Adrenal gland (tissue), 9 donors: ENCODE measurements at regions not wholly inside any gene's neighbourhood (a gene's known extent, or its start where the extent isn't known, plus 50 kb on each side); places are given as distances from the start of the nearest gene placed in this dataset.

Experiments used
- DNase-seq, 7 donors: peaks; one replicate each; pipeline ENCODE4 v3.0.0-alpha.2; 2019 to 2020
- H3K27ac ChIP-seq, 5 donors: fragments of 200-600 bp; sonication (generic) in 4 of 5; 1 replicate in 3 of 5; 2 replicates in 2 of 5; pipeline versions ENCODE4 v1.5.1 to v1.8.0; 2016 to 2020; ENCODE audit warnings: mild to moderate bottlenecking in 1 of 5
- H3K27me3 ChIP-seq: fragments of 200-600 bp; 2 replicates; pipeline ENCODE4 v1.8.0; 2021
- H3K36me3 ChIP-seq, 2 donors: fragments of 200-600 bp; replicated peaks in 1 of 2; 1 replicate in 1 of 2; 2 replicates in 1 of 2; pipeline versions ENCODE4 v1.5.1 to v1.8.0; 2018 to 2022
- H3K4me1 ChIP-seq, 2 donors: fragments of 200-600 bp; replicated peaks in 1 of 2; 1 replicate in 1 of 2; 2 replicates in 1 of 2; pipeline versions ENCODE4 v1.5.1 to v1.8.0; 2018 to 2021
- H3K4me3 ChIP-seq, 4 donors: fragments of 200-600 bp; sonication (generic) in 3 of 4; one replicate each; pipeline ENCODE4 v1.5.1; 2016 to 2018
- H3K9me3 ChIP-seq, 3 donors: fragments of 200-600 bp; sonication (generic) in 1 of 3; replicated peaks in 1 of 3; 1 replicate in 2 of 3; 2 replicates in 1 of 3; pipeline versions ENCODE4 v1.5.1 to v1.8.0; 2016 to 2021
- POLR2A ChIP-seq, 2 donors: fragments of 450-650 bp; IDR thresholded peaks; one replicate each; pipeline ENCODE4 v1.6.1; 2017; ENCODE audit warnings: antibody characterized with exemption in 2 of 2, mild to moderate bottlenecking in 2 of 2, moderate library complexity in 1 of 2
- WGBS, 4 donors: extraction: QIAGEN DNeasy Blood & Tissue Kit in 2 of 4; methylation state at CpG; one replicate each; pipeline versions ENCODE4 v1.1.5 to v1.1.7; 2013 to 2017; 5-methylcytosine and 5-hydroxymethylcytosine counted together
- intact Hi-C, 2 donors: fragments of 100-400 bp; cut with DNase I; formaldehyde crosslinking; loops; one replicate each; pipeline versions ENCODE4 v1.14.1 to v1.15.0; 2022 to 2023
- TF ChIP-seq, protein P1 (sequence below), 6 experiments: fragments of 450-650 bp in 4 of 6; fragments of 200-600 bp in 2 of 6; sonication (generic) in 1 of 6; IDR thresholded peaks; 1 replicate in 5 of 6; 2 replicates in 1 of 6; pipeline versions ENCODE4 v1.5.1 to v1.8.0; 2016 to 2021; ENCODE audit warnings: antibody characterized with exemption in 6 of 6, mild to moderate bottlenecking in 2 of 6, moderate library complexity in 1 of 6
- donor health status: healthy with polysubstance abuse.
- donor health status: Bipolar disorder and iron deficiency.
- donor health status: DM: yes; HTN: yes; CAD: no.
- donor health status: DM: no; HTN: no; CAD: no.
- donor health status: DM: no; HTN: no; CAD: no.

DNA sequence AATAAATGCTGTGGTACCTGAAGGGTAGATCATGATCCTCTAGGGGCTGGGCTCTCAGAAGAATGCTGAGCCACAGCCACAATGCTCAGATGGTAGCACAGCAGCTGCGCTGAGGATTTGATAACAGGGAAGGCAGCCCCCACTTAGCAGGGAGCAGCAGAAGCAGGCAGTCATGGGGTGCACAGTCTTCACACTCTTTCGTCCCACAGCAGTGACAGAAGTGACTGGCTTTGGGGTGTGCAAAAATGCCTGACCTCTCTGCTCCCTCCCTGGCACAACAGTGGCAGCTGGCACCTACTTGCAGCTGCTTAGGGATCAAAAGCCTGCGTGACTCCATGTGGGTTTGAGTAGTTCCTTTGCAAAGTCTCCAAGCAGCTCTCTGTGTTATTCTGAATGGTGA lies 1349.8 kb upstream of the RAG2 start:
- Histone ChIP-seq H3K27ac (no peak overlapping the region), H3K27me3 (no peaks in the 10 kb centered on the region), H3K4me1 (no peaks in the 10 kb centered on the region), H3K4me3 (no peak overlapping the region), H3K9me3 (peaks cover 0 to 11% (median 3%) of the 10 kb centered on the region in 3 donors), H3K36me3 (no peaks in the 10 kb centered on the region)
- intact Hi-C loops = no loop called here
- TF ChIP-seq POLR2A (IDR thresholded peaks at IDR 0.05) = no peak
- TF ChIP-seq, protein P1, sequence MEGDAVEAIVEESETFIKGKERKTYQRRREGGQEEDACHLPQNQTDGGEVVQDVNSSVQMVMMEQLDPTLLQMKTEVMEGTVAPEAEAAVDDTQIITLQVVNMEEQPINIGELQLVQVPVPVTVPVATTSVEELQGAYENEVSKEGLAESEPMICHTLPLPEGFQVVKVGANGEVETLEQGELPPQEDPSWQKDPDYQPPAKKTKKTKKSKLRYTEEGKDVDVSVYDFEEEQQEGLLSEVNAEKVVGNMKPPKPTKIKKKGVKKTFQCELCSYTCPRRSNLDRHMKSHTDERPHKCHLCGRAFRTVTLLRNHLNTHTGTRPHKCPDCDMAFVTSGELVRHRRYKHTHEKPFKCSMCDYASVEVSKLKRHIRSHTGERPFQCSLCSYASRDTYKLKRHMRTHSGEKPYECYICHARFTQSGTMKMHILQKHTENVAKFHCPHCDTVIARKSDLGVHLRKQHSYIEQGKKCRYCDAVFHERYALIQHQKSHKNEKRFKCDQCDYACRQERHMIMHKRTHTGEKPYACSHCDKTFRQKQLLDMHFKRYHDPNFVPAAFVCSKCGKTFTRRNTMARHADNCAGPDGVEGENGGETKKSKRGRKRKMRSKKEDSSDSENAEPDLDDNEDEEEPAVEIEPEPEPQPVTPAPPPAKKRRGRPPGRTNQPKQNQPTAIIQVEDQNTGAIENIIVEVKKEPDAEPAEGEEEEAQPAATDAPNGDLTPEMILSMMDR (IDR thresholded peaks at IDR 0.05) = no peak
- WGBS, 4 donors = 86 to 92% (median 89%) methylated on average over 2 to 3 of the region's 3 CpGs
- no peak for DNase-seq

DNA sequence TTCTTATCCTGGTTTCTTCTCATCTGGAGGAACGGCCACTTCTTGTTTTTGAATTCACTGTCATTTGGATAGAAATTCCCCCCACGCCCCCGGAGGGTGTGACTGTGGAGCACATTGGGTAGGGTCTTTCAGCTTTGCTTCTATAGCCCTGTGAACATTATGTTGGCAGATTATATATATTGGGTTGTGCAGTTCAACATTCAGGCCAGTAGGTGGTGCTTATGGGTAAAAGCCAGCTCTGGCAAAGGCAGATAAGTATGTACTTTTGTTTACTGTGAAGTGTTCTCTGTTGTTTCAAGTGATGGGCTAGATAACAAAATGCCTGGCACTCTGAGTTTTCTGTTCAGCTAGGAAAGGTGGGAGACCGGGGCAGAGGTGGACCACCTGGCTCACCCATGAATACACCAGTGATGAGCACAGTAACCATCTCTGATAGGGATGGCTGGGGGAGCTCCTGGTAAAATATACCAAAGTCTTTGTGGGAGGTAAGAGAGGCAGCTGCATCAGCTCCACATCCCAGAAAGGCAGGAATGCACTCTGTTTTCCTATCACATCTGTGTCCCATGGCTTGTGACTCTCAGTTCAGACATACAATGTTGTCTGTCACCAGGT lies 1348.2 kb upstream of the RAG2 start:
- Histone ChIP-seq H3K4me1 (no peaks in the 10 kb centered on the region), H3K9me3 (peaks cover 0 to 11% (median 3%) of the 10 kb centered on the region in 3 donors), H3K27me3 (no peaks in the 10 kb centered on the region), H3K36me3 (no peaks in the 10 kb centered on the region), H3K27ac (no peak overlapping the region), H3K4me3 (no peak overlapping the region)
- 52 to 83% (median 69%) methylated on average over 4 of the region's 4 CpGs for WGBS, 4 donors
- intact Hi-C loops = no loop called here
- peak in 6 of 7 donors; percentile 17 to 57 (median 38) for DNase-seq
- TF ChIP-seq, protein P1 (IDR thresholded peaks at IDR 0.05) = peak; percentile 45 to 68 (median 60)
- no peak for TF ChIP-seq POLR2A (IDR thresholded peaks at IDR 0.05)

DNA sequence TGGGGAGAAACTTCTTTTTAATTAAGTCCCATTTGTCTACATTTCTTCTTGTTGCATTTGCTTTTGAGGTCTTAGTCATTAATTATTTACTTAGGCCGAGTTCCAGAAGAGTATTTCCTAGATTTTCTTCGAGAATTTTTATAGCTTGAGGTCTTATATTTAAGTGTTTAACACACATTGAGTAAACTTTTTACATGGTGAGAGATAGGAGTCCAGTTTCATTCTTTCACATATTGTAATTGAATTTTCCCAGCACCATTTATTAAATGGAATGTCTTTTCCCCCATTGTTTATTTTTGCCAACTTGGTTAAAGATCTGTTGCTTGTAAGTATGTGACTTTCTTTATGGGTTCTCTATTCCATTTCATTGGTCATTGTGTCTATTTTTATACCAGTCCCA lies 1344.0 kb upstream of the RAG2 start:
- Histone ChIP-seq H3K4me3 (no peak overlapping the region), H3K27ac (no peak overlapping the region), H3K4me1 (no peaks in the 10 kb centered on the region), H3K9me3 (peaks cover 0 to 11% (median 3%) of the 10 kb centered on the region in 3 donors), H3K27me3 (no peaks in the 10 kb centered on the region), H3K36me3 (no peaks in the 10 kb centered on the region)
- no peak for DNase-seq
- TF ChIP-seq, protein P1 (IDR thresholded peaks at IDR 0.05) = no peak
- no peak for TF ChIP-seq POLR2A (IDR thresholded peaks at IDR 0.05)
- intact Hi-C loops = no loop called here
- WGBS, 4 donors = 62 to 68% (median 64%) methylated on average over 2 of the region's 2 CpGs

DNA sequence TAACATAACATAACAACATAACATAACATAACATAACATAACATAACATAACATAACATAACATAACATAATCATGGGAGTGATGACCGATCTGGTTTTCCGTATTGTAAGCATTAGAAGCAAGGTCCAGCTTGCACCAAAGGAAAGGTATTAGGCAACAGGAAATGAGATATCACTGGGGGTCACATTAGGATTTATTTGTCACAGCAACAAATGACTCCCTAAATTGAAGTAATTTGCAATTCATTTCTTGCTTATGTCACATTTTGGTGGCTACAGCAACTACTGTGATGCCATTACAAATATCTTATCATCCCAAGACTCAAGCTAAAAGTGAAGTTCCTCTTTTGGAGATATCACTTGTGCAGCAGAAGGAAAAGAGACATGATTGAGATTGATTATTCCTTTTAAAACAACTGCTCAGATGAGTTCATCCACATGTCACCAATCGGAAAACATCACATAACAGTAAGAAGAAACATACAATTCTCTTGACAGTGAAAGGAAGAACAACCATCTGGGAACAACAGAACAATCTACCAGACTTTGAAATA lies 1331.1 kb upstream of the RAG2 start:
- Histone ChIP-seq H3K36me3 (no peaks in the 10 kb centered on the region), H3K4me1 (no peaks in the 10 kb centered on the region), H3K9me3 (no peaks in the 10 kb centered on the region), H3K27ac (no peak overlapping the region), H3K27me3 (no peaks in the 10 kb centered on the region), H3K4me3 (no peak overlapping the region)
- intact Hi-C loops = no loop called here
- no peak for DNase-seq
- TF ChIP-seq, protein P1 (IDR thresholded peaks at IDR 0.05) = no peak
- no peak for TF ChIP-seq POLR2A (IDR thresholded peaks at IDR 0.05)
- 86 to 90% (median 87%) methylated on average over 3 of the region's 3 CpGs for WGBS, 4 donors
